HG03060 (cell line): ENCODE measurements at regions not wholly inside any gene's neighbourhood (a gene's known extent, or its start where the extent isn't known, plus 50 kb on each side); places are given as distances from the start of the nearest gene placed in this dataset.

ENCODE experiments used
- ATAC-seq: cut with Tn5 transposase; IDR thresholded peaks from one replicate; pipeline ENCODE4 v1.9.1; 2021; ENCODE audit warnings: low read depth, moderate number of reproducible peaks; ENCODE audit not compliant: unreplicated experiment

DNA sequence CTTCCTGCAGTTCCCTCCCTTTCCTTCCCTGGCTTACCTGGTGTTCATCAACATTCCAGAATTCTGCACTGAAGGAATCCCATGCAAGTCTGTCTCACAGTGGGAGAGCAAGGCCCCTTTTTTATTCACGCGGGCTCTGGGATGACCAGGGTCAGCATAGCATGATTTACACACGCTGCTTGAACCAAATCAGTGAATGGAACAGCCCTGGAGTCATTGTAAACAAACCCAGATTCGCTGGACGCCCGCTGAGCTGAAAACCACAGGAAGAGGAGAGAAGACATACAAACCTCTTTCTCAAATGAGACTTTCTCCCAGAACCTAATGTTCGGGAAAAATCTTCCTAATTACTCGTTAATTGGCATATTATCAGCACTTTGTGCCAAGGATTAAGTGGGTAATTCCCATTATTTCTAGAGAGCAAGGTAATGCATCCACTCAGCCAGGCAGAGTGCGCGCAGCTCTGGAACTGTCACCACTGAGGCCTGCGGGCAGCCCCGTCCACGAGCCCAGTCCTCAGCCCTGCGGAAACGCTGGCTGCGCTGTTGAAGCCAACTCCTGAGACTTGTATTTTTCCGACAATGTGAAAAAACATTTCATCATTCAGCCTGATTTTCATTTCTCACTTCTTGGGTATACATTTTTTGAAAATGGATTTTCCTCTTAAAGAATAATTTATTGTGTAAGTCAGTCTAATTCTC, 140.0 kb downstream of the ETS2 start:
- no peak for ATAC-seq

DNA sequence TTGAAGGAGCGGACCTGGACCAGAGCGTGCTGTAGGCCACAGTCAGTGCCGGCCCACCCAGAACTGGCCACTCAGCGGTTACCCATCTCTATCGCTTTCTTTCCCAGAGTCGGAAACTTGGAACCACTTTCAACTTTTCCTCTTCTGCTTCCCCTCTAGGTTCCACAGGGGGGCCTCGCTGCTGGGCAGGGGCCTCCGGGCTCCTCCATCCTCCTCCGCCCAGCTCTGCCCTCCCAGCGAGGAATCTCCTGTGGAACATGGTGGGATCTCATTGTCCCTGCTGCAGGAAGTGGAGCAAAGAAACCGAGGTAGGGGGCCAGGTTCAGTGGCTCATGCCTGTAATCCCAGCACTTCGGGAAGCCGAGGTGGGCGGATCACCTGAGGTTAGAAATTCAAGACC, 139.2 kb downstream of the ETS2 start:
- ATAC-seq = no peak

DNA sequence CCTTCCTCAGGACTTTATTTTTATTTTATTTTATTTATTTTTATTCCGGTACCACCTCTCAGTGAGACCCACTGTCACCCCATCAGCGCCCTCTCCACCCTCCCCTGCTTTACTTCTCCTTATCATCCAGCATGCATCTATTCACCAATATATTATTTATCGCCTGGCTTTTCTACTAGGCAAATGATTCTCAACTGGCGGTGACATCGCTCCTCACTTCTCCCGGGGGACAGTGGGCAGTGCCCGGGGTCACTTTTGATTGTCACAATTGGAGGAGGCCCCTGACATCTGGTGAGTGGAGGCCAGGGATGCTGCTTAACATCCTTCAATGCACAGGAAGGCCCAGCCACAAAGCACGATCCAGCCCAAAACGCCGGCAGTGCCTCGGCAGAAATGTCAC, 138.7 kb downstream of the ETS2 start:
- no peak for ATAC-seq

DNA sequence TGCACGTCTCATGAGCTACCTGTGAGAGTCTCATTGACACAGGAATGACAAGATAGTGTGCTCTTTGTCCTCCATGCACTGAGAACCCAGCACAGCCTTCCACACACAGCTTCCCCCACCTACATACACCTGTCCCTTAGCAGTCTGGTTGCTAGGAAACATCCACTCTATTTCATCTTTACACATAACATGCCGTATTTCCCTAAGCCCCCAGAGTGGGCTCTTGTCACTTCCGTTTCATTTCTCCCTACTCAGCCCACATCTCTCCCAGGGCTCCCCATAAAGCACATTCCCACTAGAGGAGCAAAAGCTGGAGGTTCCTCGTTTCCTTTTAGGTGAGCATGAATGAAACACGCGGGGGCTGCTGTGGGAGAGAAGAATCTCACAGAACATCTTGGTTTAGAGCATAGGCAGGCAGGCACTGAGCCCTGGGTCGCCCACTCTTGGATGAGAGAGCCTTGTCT, 137.1 kb downstream of the ETS2 start:
- ATAC-seq = no peak

DNA sequence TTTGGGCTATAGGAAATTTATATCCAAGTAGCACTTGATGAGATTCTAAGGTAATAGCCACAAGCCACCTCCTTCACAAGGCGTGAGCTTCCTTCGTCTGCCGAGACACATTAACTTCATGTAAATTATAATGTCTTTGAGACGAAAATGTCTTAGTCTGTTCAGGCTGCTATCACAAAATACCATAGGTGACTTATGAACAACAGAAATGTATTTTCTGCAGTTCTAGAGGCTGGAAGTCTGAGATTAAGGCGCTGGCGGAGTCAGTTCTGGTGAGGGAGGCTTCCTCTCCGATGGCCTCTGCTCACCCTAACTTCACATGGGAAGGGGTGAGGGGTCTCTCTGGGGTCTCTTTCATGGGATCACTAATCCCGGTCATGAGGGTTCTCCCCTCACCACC, 133.0 kb downstream of the ETS2 start:
- no peak for ATAC-seq

DNA sequence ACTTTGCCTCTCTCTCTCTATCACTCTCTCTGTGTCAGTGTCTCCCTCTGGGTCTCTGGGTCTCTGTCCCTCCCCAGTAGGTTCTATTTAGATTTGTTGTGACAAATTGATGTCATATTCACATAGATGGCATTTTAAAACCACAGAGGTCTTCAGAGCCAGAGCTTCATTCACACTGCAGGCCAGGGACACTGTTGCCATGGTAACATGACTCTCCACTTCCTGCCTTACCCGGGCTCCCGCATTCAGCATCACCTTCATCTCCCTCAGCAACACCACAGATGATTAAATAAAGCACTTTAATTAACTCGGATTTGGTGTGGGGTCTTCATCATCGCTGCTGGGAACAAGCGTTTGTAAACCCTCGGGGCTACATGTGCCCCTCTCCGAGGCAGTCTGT, 132.6 kb downstream of the ETS2 start:
- no peak for ATAC-seq

DNA sequence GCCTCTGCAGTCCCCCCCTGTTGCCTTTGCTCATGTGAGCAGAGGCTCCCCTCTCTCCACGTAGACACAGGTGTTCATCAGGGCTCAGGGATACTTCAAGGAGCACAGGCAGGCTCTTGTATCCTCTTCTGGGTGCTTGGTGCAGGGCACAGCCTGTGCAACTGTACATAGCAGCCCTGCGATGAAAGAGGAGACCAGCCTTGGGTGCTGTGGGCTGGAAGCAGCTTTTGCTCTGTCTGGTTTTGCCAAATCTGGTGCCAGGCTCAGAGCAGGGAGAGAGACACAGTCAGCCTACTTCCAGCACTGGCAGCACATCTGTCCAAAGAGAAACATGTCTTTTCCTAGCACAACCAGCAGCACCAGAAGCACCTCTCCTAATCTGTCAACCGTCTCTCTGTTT, 132.1 kb downstream of the ETS2 start:
- ATAC-seq = no peak

DNA sequence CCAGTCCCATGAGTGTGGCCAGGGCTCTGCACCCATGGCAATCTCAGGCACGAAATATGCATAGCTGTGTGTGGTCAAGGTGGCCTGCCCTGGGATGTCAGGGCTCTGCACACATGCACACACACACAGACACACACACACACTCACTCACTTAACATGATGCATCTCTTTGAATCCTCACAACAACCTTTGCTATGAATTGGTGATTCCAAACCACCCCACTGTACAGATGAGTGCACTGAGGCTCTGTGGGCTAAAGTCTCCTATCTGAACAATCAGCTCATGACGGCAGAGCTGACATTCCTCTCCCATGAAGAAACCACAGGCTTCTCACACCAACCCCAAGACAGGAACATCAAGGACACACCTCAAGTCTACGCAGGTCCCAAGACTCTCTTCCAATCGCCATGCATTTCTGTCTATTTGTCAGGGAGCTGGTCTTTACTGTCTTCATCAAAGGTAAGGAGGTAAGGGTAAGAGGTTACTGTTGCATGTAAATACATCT, 131.6 kb downstream of the ETS2 start:
- no peak for ATAC-seq

DNA sequence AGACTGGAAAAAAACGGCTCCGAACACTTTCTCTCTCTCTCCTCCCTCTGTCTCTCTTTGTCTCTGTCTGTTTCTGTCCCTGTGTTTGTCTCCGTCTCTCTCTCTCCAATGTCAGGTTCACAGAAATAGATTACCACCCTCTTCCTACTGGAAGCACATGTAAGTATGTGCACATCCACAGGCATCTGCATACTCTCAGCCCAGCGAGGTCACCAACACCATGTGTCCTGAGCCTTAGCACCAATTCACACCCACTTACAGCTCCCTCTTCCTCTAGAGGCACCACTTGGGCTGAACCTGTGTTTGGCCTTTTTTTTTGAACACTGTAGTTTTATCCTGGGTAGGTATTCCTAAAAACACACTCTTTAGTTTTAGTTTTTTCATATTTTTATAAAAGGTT, 130.5 kb downstream of the ETS2 start:
- ATAC-seq = no peak

DNA sequence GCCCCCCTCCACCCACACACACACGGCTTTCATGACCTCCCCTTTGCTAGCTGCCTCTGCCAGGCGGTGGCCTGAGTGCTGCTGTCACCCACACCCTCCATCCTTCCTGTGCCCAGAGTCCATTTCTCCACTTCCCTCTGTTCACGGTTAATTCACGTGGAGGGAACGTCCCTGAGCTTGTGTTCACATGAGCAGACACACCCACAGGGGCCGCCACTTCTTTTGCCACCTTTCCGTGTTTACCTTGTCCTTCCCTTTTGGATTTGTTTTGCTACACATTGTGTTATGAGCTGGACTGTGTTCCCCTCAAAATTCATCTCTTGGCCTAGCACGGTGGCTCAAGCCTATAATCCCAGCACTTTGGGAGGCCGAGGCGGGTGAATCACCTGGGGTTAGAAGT, 128.0 kb downstream of the ETS2 start:
- ATAC-seq = no peak

DNA sequence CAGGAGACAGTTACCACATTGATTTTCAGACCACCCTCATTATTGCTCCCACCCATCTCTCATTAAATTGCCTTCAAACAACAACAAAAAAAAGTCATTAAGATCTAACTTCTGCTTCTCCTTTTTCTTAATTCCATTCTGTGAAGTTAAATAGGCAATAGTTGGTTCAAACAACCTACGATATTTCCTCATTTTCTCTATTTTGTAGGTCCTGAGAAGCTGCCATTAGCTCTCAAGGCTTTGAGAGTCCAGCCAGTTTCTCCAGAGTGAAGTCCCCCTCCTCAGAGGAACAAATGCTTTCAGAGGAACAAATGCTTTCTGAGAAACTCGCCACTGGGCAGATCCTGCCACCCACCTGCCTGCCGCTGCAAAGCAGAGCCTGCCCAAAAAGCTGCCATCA, 125.6 kb downstream of the ETS2 start:
- ATAC-seq = no peak

DNA sequence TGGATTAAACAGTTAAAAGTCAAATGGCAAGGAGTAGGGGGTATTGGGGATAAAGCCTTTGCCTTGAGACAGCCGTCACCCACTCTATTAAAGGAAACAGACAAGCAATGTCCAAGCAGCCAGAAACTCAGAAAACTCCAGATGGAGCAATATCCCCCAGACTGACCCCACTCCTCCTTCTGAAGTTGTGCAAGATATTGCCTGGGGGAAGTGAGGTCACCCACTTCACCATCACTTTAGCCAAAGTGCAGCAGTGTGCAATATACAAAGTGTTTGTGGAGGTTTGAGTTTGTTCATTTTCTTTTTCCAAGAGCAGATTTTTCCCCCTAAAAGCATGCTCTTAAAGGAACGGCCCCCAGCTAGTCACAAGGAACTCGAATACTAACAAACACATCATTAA, 125.1 kb downstream of the ETS2 start:
- no peak for ATAC-seq

DNA sequence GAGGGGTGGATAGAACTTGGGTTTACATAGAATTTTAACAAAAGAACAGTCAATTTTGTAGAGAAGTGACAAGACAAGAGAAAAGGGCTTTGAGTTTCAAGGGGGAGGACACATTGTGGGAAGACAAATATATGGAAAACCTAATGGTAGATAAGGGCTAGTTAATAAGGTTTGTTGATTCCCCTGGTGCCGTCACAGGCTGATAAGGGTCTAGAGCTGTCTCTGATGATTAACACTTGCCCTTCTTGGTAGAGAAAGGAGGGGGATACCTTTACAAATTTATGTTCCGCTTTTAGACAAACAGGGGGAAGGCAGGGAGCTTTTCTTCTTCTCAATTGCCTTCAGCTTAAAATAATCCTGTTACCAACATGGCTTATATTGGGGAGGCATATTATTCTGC, 124.3 kb downstream of the ETS2 start:
- ATAC-seq = no peak

DNA sequence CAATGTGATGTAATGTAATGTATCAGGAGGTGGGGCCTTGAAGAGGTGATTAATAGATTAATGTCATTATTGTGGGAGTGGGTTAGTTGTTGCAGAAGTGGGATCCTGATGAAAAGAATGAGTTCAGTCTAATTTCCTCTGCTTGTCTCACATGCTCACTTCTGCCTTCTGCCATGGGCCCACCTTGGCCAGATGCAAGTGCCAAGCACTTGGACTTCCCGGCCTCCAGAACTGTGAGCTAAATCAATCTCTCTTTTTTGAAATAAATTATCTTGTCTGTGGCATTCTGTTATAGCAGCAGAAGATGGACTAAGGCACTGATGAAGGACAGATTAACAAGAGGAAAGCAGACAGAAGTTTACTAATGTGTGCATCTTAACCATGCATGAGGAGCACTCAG, 123.9 kb downstream of the ETS2 start:
- ATAC-seq = no peak

DNA sequence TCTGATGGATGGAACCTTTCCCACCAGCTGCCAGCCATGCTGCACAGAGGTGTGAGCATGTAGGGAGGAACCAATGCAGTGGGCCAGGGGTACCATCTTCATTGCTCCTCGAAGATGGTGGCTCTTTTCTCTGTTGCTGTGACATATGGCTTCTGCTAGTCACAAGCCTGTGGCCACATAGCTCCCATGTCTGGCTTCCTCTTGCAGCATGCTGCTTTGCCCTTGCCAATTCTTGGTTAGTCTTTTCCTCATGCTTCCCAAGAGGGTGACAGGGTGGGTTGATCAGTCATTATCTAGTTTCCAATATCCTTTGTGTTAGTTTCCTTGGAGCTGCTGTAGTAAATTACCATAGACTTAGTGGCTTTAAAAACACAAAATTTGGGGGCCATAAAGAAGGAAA, 123.4 kb downstream of the ETS2 start:
- no peak for ATAC-seq

DNA sequence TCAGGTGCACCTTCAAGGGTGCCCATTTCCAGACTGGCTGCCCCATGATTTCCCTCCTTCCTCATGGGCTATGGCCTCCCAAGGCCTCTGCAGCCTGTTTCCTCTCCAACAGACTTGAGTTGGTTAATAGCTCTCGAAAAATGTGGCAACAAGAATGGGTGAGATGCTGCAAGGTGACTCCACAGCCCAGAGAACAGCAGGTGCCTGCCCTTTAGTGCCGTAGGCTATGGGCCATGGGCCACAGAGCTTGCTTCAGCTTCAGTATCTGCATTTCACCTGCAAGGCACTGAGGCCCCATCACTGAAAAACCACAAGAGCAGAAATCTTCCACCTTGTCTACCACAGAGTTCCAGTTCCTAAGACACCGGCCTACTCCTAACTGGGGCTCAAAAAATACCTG, 122.0 kb downstream of the ETS2 start:
- ATAC-seq = no peak

DNA sequence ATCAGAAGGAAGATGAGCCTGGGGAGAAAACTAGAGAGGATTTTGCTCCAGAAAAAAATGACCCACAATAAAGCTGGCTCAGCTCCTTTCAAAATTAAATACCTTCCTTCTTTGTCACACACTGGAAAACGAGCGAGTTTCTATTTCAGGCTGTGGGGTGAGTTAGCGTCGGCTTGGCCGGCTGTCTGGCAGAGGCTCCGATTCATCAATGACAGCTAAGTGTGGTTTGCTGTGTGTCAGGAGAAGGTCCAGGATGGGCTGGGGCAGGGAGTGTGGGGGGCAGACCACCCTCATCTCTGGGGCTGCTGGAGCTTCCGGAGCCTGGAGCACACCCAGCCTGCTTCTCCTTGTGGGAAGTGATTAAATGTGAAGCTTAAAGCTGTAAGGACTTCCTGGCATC, 120.2 kb downstream of the ETS2 start:
- ATAC-seq = no peak

DNA sequence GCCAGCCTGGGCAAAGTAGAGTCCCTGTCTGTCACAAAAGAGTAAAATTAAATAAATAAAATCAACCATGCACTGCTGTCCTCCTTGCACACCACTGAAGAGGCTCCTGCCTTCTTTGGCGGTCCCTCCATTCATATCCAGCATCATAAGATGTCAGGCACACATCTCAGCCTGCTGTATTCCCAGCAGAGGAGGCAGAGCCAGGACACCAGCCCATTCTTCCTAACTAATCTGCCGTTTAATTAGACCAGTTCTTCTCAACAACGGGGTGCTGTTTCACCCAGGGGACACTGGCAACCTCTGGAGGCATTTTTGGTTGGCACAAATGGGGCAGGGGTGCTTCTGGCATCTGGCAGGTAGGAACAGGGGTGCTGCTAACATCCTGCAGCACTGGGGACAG, 119.7 kb downstream of the ETS2 start:
- ATAC-seq = no peak

DNA sequence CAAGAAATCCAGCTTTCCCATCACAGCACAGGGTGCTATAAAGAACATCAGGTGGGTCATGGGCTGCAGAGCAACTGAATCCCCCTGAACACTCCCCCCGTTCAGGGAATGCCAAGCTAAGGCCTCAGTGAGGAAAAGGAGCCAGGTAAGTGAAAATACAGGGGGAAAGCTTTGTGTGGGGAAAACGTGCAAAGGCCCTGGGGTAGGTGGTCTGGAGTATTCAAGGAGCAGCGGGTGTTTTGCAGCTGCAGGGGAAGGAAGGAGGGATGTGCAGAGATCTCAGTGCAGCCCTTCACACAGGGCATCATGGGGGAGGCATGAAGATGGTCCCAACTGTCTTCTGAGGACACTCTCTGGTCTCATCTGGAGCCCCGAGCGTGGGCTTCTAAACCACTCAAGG, 119.2 kb downstream of the ETS2 start:
- ATAC-seq = no peak

DNA sequence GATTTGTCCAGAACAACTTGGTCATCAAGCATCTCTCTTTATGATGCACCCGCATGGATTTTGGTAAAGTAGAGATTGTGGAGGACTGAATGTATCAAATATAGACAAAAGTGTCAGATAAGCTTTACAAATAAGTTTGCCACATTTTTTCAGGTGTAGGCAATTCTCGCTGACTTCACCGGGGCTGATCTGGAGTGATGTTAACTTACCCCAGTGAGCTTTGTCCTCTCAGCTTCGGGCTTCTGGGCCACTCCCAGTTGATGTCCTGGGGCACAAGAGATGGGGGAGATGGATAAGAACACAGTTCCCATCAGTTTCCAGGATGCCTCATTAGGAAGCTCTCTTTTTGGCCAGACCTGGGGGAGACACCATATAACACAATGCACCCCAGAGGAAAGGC, 117.7 kb downstream of the ETS2 start:
- ATAC-seq = no peak

DNA sequence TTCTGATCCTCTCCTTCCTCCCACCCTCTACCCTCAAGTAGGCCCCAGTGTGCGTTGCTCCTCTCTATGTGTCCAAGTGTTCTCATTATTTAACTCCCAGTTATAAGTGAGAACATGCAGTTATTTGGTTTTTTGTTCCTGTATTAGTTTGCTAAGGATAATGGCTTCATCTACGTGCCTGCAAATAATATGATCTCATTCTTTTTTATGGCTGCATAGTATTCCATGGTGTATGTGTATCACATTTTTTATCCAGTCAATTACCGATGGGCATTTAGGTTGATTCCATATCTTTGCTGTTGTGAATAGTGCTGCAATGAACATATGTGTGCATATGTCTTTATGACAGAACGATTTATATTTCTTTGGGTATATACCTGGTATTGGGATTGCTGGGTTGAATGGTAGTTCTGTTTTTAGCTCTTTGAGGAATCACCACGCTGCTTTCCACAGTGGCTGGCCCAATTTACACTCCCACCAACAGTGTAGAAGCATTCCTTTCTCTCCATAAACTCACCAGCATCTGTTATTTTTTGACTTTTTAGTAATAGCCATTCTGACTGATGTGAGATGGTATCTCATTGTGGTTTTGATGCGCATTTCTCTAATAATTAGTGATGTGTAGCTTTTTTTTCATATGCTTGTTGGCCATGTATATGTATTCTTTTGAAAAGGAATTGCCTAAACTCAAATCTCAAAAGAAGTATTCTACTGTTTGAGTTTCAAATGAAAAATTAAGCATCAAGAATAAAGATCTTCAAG, 116.9 kb downstream of the ETS2 start:
- ATAC-seq = no peak
